Pancreas (tissue), 10 donors: ENCODE measurements at regions not wholly inside any gene's neighbourhood (a gene's known extent, or its start where the extent isn't known, plus 50 kb on each side); places are given as distances from the start of the nearest gene placed in this dataset.
A peak's percentile ranks its signal among the peaks of the same experiment; 100 is the strongest.

Experiments used
- ATAC-seq, 4 donors: fragments of 200-7000 bp; cut with Tn5 transposase; one replicate each; pipeline versions ENCODE4 v1.8.0 to v1.9.1; 2020; ENCODE audit warnings: mild to moderate bottlenecking in 4 of 4, moderate library complexity in 4 of 4
- DNase-seq, 6 donors: peaks; one replicate each; pipeline ENCODE4 v3.0.0-alpha.2; 2020
- FAIRE-seq: peaks from 2 replicates; lab custom pipeline; 2012; peaks lifted over from hg19 to GRCh38; lab: Jason Lieb, UNC
- H3K27ac ChIP-seq, 4 donors: fragments of 200-600 bp; sonication (generic); 1 replicate in 3 of 4; 2 replicates in 1 of 4; pipeline versions ENCODE4 v1.5.0 to v1.8.0; 2020
- H3K27me3 ChIP-seq, 4 donors: fragments of 200-600 bp; one replicate each; pipeline ENCODE4 v1.8.0; 2021
- H3K36me3 ChIP-seq, 3 donors: fragments of 200-600 bp; sonication (generic) in 1 of 3; one replicate each; pipeline versions ENCODE4 v1.5.0 to v1.8.0; 2020 to 2021
- H3K4me1 ChIP-seq, 3 donors: fragments of 200-600 bp; one replicate each; pipeline ENCODE4 v1.8.0; 2021
- H3K4me3 ChIP-seq, 4 donors: fragments of 200-600 bp; sonication (generic) in 2 of 4; one replicate each; pipeline versions ENCODE4 v1.5.0 to v1.8.0; 2020 to 2021
- H3K9me3 ChIP-seq, 4 donors: fragments of 200-600 bp; one replicate each; pipeline ENCODE4 v1.8.0; 2021
- WGBS, 2 donors: extraction: QIAGEN DNeasy Blood & Tissue Kit; methylation state at CpG; one replicate each; pipeline ENCODE4 v1.1.7; 2013; 5-methylcytosine and 5-hydroxymethylcytosine counted together
- intact Hi-C, 3 donors: fragments of 100-400 bp; cut with DNase I; formaldehyde crosslinking; loops; one replicate each; pipeline versions ENCODE4 v1.11.1 to v1.14.2; 2022
- TF ChIP-seq, protein P1 (sequence below), 4 donors: fragments of 200-600 bp; sonication (generic) in 3 of 4; IDR thresholded peaks; one replicate each; pipeline versions ENCODE4 v1.5.0 to v1.8.0; 2021; ENCODE audit warnings: antibody characterized with exemption in 4 of 4
- donor health status: healthy with polysubstance abuse.
- donor health status: DM: no; HTN: no; CAD: no; lungs with moderate emphysema.
- donor health status: DM: no; HTN: no; CAD: no.
- donor health status: control.
- donor health status: control.
- donor health status: Bipolar disorder and iron deficiency.
- donor health status: DM: yes; HTN: yes; CAD: no.
- donor health status: DM: no; HTN: no; CAD: no.
- donor health status: DM: no; HTN: no; CAD: no.
- donor health status: DM: yes; HTN: yes; CAD: no.

DNA sequence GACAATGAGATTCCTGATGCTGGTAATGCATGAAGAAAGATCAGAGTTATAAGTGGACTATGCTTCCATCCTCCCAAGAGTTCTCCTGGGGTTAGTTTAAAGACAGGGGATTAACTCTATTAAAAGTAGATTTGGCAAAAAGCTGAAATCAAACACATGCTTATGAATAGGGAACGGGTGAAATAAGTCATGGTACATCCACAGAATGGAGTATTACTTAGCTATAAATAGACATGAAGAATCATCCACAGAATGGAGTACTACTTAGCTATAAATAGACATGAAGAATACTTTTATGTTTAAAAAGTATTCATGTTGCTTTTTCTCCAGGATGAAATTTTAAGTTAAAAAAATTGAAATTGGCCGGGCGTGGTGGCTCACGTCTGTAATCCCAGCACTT, 596.4 kb upstream of the B3GAT1 start:
- TF ChIP-seq, protein P1, sequence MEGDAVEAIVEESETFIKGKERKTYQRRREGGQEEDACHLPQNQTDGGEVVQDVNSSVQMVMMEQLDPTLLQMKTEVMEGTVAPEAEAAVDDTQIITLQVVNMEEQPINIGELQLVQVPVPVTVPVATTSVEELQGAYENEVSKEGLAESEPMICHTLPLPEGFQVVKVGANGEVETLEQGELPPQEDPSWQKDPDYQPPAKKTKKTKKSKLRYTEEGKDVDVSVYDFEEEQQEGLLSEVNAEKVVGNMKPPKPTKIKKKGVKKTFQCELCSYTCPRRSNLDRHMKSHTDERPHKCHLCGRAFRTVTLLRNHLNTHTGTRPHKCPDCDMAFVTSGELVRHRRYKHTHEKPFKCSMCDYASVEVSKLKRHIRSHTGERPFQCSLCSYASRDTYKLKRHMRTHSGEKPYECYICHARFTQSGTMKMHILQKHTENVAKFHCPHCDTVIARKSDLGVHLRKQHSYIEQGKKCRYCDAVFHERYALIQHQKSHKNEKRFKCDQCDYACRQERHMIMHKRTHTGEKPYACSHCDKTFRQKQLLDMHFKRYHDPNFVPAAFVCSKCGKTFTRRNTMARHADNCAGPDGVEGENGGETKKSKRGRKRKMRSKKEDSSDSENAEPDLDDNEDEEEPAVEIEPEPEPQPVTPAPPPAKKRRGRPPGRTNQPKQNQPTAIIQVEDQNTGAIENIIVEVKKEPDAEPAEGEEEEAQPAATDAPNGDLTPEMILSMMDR (IDR thresholded peaks at IDR 0.05) = no peak
- DNase-seq (no peak), ATAC-seq (no peak), FAIRE-seq (no peak)
- WGBS, 2 donors = 60 to 77% methylated on average over 4 of the region's 4 CpGs
- Histone ChIP-seq H3K9me3 (no peaks in the 10 kb centered on the region), H3K27ac (no peak overlapping the region), H3K27me3 (peaks cover 0 to 12% (median 0%) of the 10 kb centered on the region in 4 donors), H3K4me1 (no peaks in the 10 kb centered on the region), H3K36me3 (no peaks in the 10 kb centered on the region), H3K4me3 (no peak overlapping the region)
- intact Hi-C loops = no loop called here

DNA sequence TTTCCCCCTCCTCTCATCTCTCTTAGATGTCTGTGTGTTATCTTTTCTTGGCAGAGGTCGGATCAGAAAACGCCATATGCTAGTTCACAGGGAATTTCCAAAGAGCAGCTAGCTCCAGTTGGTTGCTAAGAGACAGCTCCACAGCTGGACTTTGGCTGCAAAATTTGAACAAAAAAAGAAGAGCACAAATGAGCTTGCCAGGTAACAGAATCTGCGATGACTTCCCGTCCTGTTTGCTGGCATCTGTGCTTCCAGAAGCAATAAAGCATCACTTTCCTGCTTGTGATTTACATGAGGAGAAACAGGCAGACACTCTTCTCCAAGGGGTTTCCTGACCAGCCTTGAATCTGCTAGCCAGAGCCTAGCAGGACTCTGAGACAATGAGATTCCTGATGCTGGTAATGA, 596.0 kb upstream of the B3GAT1 start:
- WGBS, 2 donors = 2 to 9% methylated on average over 4 of the region's 4 CpGs
- no peak for FAIRE-seq

DNA sequence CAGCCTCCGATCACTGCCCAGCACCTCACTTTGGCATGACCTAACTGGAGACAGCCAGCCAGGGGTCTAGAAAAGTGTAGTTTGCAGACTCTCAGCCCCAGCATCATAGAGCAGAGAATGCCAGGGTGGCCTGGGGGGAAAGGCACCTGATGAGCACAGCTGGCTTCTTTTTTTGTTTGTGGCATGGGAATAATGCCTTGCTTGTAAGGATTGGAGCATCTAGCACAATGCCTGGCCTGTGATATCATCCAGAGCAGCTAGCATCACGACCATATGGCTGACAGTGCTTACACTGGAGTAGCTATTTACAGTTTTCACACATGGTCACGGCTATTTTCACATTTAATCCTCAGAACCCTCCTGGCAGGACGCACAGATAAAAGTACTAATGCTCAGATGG, 594.8 kb upstream of the B3GAT1 start:
- no peak overlapping the region for H3K27ac ChIP-seq
- intact Hi-C loops = no loop called here
- FAIRE-seq = no peak
- no peak overlapping the region for H3K4me3 ChIP-seq
- H3K9me3 ChIP-seq = no peaks in the 10 kb centered on the region
- no peak for ATAC-seq
- no peaks in the 10 kb centered on the region for H3K36me3 ChIP-seq
- WGBS, 2 donors = 50 to 53% methylated on average over 4 of the region's 4 CpGs
- TF ChIP-seq, protein P1 (IDR thresholded peaks at IDR 0.05) = no peak
- peaks cover 0 to 12% (median 0%) of the 10 kb centered on the region in 4 donors for H3K27me3 ChIP-seq
- no peaks in the 10 kb centered on the region for H3K4me1 ChIP-seq
- no peak for DNase-seq

More for the DNA sequence above, 596.0 kb upstream of the B3GAT1 start:
- ATAC-seq (peak in 3 of 4 donors; percentile 14 to 77 (median 53)), DNase-seq (no peak)
- intact Hi-C loops = no loop called here
- H3K27ac ChIP-seq = no peak overlapping the region
- H3K9me3 ChIP-seq = no peaks in the 10 kb centered on the region
- H3K36me3 ChIP-seq = no peaks in the 10 kb centered on the region
- no peak overlapping the region for H3K4me3 ChIP-seq
- TF ChIP-seq, protein P1 (IDR thresholded peaks at IDR 0.05) = no peak
- H3K4me1 ChIP-seq = no peaks in the 10 kb centered on the region
- peaks cover 0 to 12% (median 0%) of the 10 kb centered on the region in 4 donors for H3K27me3 ChIP-seq

DNA sequence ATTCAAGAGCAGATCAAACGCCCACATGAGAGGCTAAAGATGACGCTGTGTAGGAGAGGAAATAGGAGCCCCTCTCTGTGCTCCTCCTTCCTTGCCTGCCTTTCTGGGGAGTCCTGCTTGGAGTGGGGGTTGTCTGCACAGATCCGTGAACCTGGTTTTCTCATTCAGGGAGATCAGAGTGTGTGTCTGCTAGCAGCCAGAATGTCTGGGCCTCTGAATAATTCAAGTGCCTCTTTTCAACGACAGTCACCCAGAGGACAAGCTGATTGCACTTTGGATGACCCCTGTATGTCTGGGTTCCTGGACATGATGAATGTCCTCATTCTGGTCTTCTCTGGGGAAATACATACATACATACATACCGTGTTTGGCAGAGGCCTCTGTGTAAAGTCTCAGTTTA, 592.5 kb upstream of the B3GAT1 start:
- WGBS, 2 donors = 48 to 49% methylated on average over 5 of the region's 5 CpGs
- DNase-seq = no peak
- FAIRE-seq = no peak
- no peaks in the 10 kb centered on the region for H3K4me1 ChIP-seq
- intact Hi-C loops = no loop called here
- TF ChIP-seq, protein P1 (IDR thresholded peaks at IDR 0.05) = no peak
- no peak for ATAC-seq
- H3K27ac ChIP-seq = no peak overlapping the region
- no peak overlapping the region for H3K4me3 ChIP-seq
- H3K27me3 ChIP-seq = peaks cover 0 to 12% (median 0%) of the 10 kb centered on the region in 4 donors
- no peaks in the 10 kb centered on the region for H3K36me3 ChIP-seq
- H3K9me3 ChIP-seq = no peaks in the 10 kb centered on the region

DNA sequence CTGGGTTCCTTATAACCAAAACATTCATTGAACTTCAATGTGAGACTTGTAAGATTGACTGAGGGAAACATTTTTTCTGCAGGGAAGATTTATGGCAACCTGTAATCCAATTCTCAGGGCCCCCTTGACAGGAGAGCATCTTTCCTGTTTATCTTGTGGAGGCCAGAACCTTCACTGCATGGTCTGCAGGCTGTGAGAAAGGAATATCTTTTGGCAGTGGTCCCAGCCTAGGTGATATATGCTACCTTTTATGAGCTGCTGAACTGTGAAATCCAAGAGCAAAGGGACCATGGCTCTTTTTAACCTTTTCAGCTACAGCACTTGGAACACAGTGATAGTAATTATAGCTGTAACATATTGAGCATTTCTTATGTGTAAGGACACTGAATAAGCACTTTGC, 590.2 kb upstream of the B3GAT1 start:
- Histone ChIP-seq H3K4me3 (no peak overlapping the region), H3K27ac (no peak overlapping the region), H3K27me3 (peaks cover 0 to 12% (median 0%) of the 10 kb centered on the region in 4 donors), H3K36me3 (no peaks in the 10 kb centered on the region), H3K4me1 (no peaks in the 10 kb centered on the region), H3K9me3 (no peaks in the 10 kb centered on the region)
- intact Hi-C loops = no loop called here
- ATAC-seq = no peak
- TF ChIP-seq, protein P1 (IDR thresholded peaks at IDR 0.05) = no peak
- DNase-seq = no peak
- no peak for FAIRE-seq
